H9 (cell line): ENCODE measurements at regions not wholly inside any gene's neighbourhood (a gene's known extent, or its start where the extent isn't known, plus 50 kb on each side); places are given as distances from the start of the nearest gene placed in this dataset.

Experiments
- DNase-seq: peaks from one replicate; pipeline ENCODE4 v3.0.0-alpha.2; 2017
- H2AFZ ChIP-seq: one replicate; pipeline ENCODE4 v1.6.1; 2013; ENCODE audit warnings: mild to moderate bottlenecking, low read length, control low read depth, moderate library complexity
- H2AK5ac ChIP-seq: 2 replicates; pipeline ENCODE4 v1.6.1; 2013; ENCODE audit warnings: low read length, control low read depth, mixed read lengths; ENCODE audit not compliant: insufficient read length
- H2BK120ac ChIP-seq: one replicate; pipeline ENCODE4 v1.6.1; 2013; ENCODE audit warnings: low read depth, mild to moderate bottlenecking, low read length, control low read depth, inconsistent platforms; ENCODE audit not compliant: poor library complexity, severe bottlenecking
- H2BK12ac ChIP-seq: 2 replicates; pipeline ENCODE4 v1.6.1; 2013; ENCODE audit warnings: low read length, control low read depth, mixed read lengths, low read depth; ENCODE audit not compliant: insufficient read length
- H2BK15ac ChIP-seq: 2 replicates; pipeline ENCODE4 v1.6.1; 2013; ENCODE audit warnings: low read depth, low read length, control low read depth
- H2BK20ac ChIP-seq: one replicate; pipeline ENCODE4 v1.6.1; 2013; ENCODE audit warnings: low read depth, mild to moderate bottlenecking, low read length, control low read depth, inconsistent platforms; ENCODE audit not compliant: poor library complexity, severe bottlenecking
- H2BK5ac ChIP-seq: 2 replicates; pipeline ENCODE4 v1.6.1; 2013; ENCODE audit warnings: low read length, control low read depth, mixed read lengths; ENCODE audit not compliant: insufficient read length
- H3K14ac ChIP-seq: 2 replicates; pipeline ENCODE4 v1.6.1; 2013; ENCODE audit warnings: low read length, control low read depth; ENCODE audit not compliant: insufficient read depth
- H3K18ac ChIP-seq: 2 replicates; pipeline ENCODE4 v1.6.1; 2013; ENCODE audit warnings: low read depth, mild to moderate bottlenecking, mixed read lengths, low read length, control low read depth; ENCODE audit not compliant: insufficient read length
- H3K23ac ChIP-seq: 2 replicates; pipeline ENCODE4 v1.6.1; 2013; ENCODE audit warnings: low read length, control low read depth, mixed read lengths, low read depth; ENCODE audit not compliant: insufficient read length
- H3K23me2 ChIP-seq: 2 replicates; pipeline ENCODE4 v1.6.1; 2013; ENCODE audit warnings: low read depth, mild to moderate bottlenecking, mixed read lengths, low read length, control low read depth; ENCODE audit not compliant: insufficient read length, poor library complexity, severe bottlenecking
- H3K27ac ChIP-seq: 2 replicates; pipeline ENCODE4 v1.5.1; 2013; ENCODE audit warnings: low read length, control low read depth, mixed read lengths, low read depth; ENCODE audit not compliant: insufficient read length
- H3K27me3 ChIP-seq: 2 replicates; pipeline ENCODE4 v1.6.1; 2013; ENCODE audit warnings: low read length, control low read depth, inconsistent platforms; ENCODE audit not compliant: insufficient read depth
- H3K4ac ChIP-seq: 2 replicates; pipeline ENCODE4 v1.6.1; 2013; ENCODE audit warnings: low read depth, mild to moderate bottlenecking, control low read depth, inconsistent platforms, low read length, moderate library complexity
- H3K4me1 ChIP-seq: 2 replicates; pipeline ENCODE4 v1.6.1; 2013; ENCODE audit warnings: low read length, control low read depth, inconsistent platforms; ENCODE audit not compliant: insufficient read depth
- H3K4me2 ChIP-seq: 2 replicates; pipeline ENCODE4 v1.6.1; 2013; ENCODE audit warnings: low read length, control low read depth, mixed read lengths; ENCODE audit not compliant: insufficient read length, insufficient read depth
- H3K56ac ChIP-seq: 2 replicates; pipeline ENCODE4 v1.6.1; 2013; ENCODE audit warnings: low read depth, mild to moderate bottlenecking, mixed read lengths, low read length, control low read depth; ENCODE audit not compliant: insufficient read length
- H3K79me1 ChIP-seq: 2 replicates; pipeline ENCODE4 v1.6.1; 2013; ENCODE audit warnings: low read depth, mild to moderate bottlenecking, moderate library complexity, low read length, control low read depth, inconsistent platforms; ENCODE audit not compliant: insufficient read depth, poor library complexity, severe bottlenecking
- H3K79me2 ChIP-seq: 2 replicates; pipeline ENCODE4 v1.6.1; 2013; ENCODE audit warnings: low read length, control low read depth, inconsistent platforms; ENCODE audit not compliant: insufficient read depth
- H3K9ac ChIP-seq: 2 replicates; pipeline ENCODE4 v1.6.1; 2013; ENCODE audit warnings: low read length, control low read depth, mixed read lengths; ENCODE audit not compliant: insufficient read length; ENCODE audit errors: extremely low read depth
- H3K9me3 ChIP-seq: one replicate; pipeline ENCODE4 v1.6.1; 2013; ENCODE audit warnings: low read depth, low read length, inconsistent platforms; ENCODE audit not compliant: control insufficient read depth
- H3T11ph ChIP-seq: one replicate; pipeline ENCODE4 v1.6.1; 2013; ENCODE audit warnings: mild to moderate bottlenecking, low read length, control low read depth, inconsistent platforms
- H4K20me1 ChIP-seq: one replicate; pipeline ENCODE4 v1.6.1; 2013; ENCODE audit not compliant: control insufficient read depth, insufficient read length, insufficient read depth
- H4K5ac ChIP-seq: 2 replicates; pipeline ENCODE4 v1.6.1; 2013; ENCODE audit warnings: low read depth, mild to moderate bottlenecking, mixed read lengths, low read length, control low read depth; ENCODE audit not compliant: insufficient read length
- H4K8ac ChIP-seq: replicated peaks from 2 replicates; pipeline ENCODE4 v1.6.1; 2013; ENCODE audit warnings: low read length, control low read depth, mixed read lengths, low read depth; ENCODE audit not compliant: insufficient read length
- H4K91ac ChIP-seq: 2 replicates; pipeline ENCODE4 v1.6.1; 2013; ENCODE audit warnings: low read depth, mild to moderate bottlenecking, moderate library complexity, mixed read lengths, low read length, control low read depth; ENCODE audit not compliant: insufficient read length
- H3K27ac Mint-ChIP-seq, 3 experiments: 2 replicates in 2 of 3; 3 replicates in 1 of 3; pipeline ENCODE4 v1.8.0; 2020 to 2021; ENCODE audit warnings: mixed read lengths in 3 of 3, mild to moderate bottlenecking in 1 of 3, moderate library complexity in 1 of 3
- H3K27me3 Mint-ChIP-seq: 2 replicates; pipeline ENCODE4 v1.8.0; 2021; ENCODE audit warnings: low read depth, mild to moderate bottlenecking, moderate library complexity, mixed read lengths
- H3K36me3 Mint-ChIP-seq, 3 experiments: 2 replicates in 2 of 3; 3 replicates in 1 of 3; pipeline ENCODE4 v1.8.0; 2020 to 2021; ENCODE audit warnings: low read depth in 3 of 3, mixed read lengths in 3 of 3; ENCODE audit not compliant: insufficient read depth in 1 of 3
- H3K4me1 Mint-ChIP-seq, 2 experiments: 2 replicates each; pipeline ENCODE4 v1.8.0; 2020; ENCODE audit warnings: mixed read lengths in 2 of 2
- H3K4me3 Mint-ChIP-seq, 2 experiments: 2 replicates in 1 of 2; 3 replicates in 1 of 2; pipeline ENCODE4 v1.8.0; 2020 to 2021; ENCODE audit warnings: mild to moderate bottlenecking in 2 of 2, mixed read lengths in 2 of 2, moderate library complexity in 1 of 2
- H3K9me3 Mint-ChIP-seq, 2 experiments: 2 replicates in 1 of 2; 3 replicates in 1 of 2; pipeline ENCODE4 v1.8.0; 2020; ENCODE audit warnings: mild to moderate bottlenecking in 2 of 2, mixed read lengths in 2 of 2, moderate library complexity in 1 of 2
- CTCF ChIP-seq: fragments of 200-600 bp; sonication (generic); conservative IDR thresholded peaks from 3 replicates; pipeline ENCODE4 v1.8.0; 2021; ENCODE audit warnings: antibody characterized with exemption, mild to moderate bottlenecking
- WGBS: extraction: QIAGEN DNeasy Blood & Tissue Kit; methylation state at CpG from one replicate; pipeline ENCODE4 v1.1.7; 2013; ENCODE audit warnings: missing lambda C conversion rate, low lambda C conversion rate, mixed read lengths; ENCODE audit not compliant: insufficient read length; ENCODE audit errors: extremely low coverage; 5-methylcytosine and 5-hydroxymethylcytosine counted together

GRCh38 chr16:8168016-8168415, 422.3 kb downstream of the TMEM114 start:
- Histone ChIP-seq H3K9me3 (no peaks in the 10 kb centered on the region), H3K79me2 (no peaks in the 10 kb centered on the region), H3K79me1 (no peaks in the 10 kb centered on the region), H2AFZ (no peak overlapping the region), H3K23ac (no peak overlapping the region), H3K27me3 (no peaks in the 10 kb centered on the region), H3T11ph (no peak overlapping the region), H2AK5ac (no peak overlapping the region), H3K14ac (no peak overlapping the region; the same call in 1 of the 2 replicates), H3K56ac (no peak overlapping the region), H2BK15ac (no peak overlapping the region), H3K9ac (no peak overlapping the region), H2BK5ac (no peak overlapping the region), H3K27ac (no peak overlapping the region), H3K18ac (no peak overlapping the region), H3K23me2 (no peaks in the 10 kb centered on the region), H4K8ac (no peak overlapping the region), H2BK12ac (no peak overlapping the region), H3K4me1 (no peaks in the 10 kb centered on the region), H3K4ac (no peak overlapping the region), H2BK20ac (no peak overlapping the region), H2BK120ac (no peak overlapping the region), H4K91ac (no peak overlapping the region), H3K4me2 (no peak overlapping the region), H4K20me1 (no peaks in the 10 kb centered on the region), H4K5ac (no peak overlapping the region)
- no peak for DNase-seq
- no peaks in the 10 kb centered on the region for H3K9me3 Mint-ChIP-seq
- no peaks in the 10 kb centered on the region for H3K36me3 Mint-ChIP-seq
- no peaks in the 10 kb centered on the region; the same call in 1 of the 2 replicates for H3K27me3 Mint-ChIP-seq
- TF ChIP-seq CTCF: no peak
- no CpG with 5 or more reads among the region's 10 CpGs for WGBS
- H3K4me3 Mint-ChIP-seq: no peak overlapping the region
- no peak overlapping the region for H3K27ac Mint-ChIP-seq
- H3K4me1 Mint-ChIP-seq: peaks cover 1 to 4% of the 10 kb centered on the region in 2 experiments; a peak in 3 of 4 replicates
